Uterus (tissue), 2 donors: ENCODE measurements at regions not wholly inside any gene's neighbourhood (a gene's known extent, or its start where the extent isn't known, plus 50 kb on each side); places are given as distances from the start of the nearest gene placed in this dataset.
"Not testable (repeated sequence)": the region's sequence is repeated elsewhere in the genome, so short reads cannot be mapped to it uniquely, and the experiment has no call there.

Experiments
- CTCF ChIP-seq, 4 experiments: fragments of 200-600 bp in 2 of 4; fragments of 450-650 bp in 2 of 4; sonication (generic) in 2 of 4; IDR thresholded peaks; one replicate each; pipeline ENCODE4 v1.5.1; 2016 to 2019; ENCODE audit warnings: antibody characterized with exemption in 4 of 4, mild to moderate bottlenecking in 2 of 4, moderate library complexity in 1 of 4
- POLR2A ChIP-seq, 2 donors: fragments of 450-650 bp; IDR thresholded peaks; one replicate each; pipeline ENCODE4 v1.6.1; 2016; ENCODE audit warnings: antibody characterized with exemption in 2 of 2, mild to moderate bottlenecking in 1 of 2, moderate library complexity in 1 of 2

- TF ChIP-seq CTCF, POLR2A (IDR thresholded peaks at IDR 0.05): not testable (repeated sequence)
These were observed 73.5 kb upstream of the DRD5 start for GRCh38 chr4:9707936-9708335.
